ENCODE measurements at regions not wholly inside any gene's neighbourhood (a gene's known extent, or its start where the extent isn't known, plus 50 kb on each side); places are given as distances from the start of the nearest gene placed in this dataset.

DNA sequence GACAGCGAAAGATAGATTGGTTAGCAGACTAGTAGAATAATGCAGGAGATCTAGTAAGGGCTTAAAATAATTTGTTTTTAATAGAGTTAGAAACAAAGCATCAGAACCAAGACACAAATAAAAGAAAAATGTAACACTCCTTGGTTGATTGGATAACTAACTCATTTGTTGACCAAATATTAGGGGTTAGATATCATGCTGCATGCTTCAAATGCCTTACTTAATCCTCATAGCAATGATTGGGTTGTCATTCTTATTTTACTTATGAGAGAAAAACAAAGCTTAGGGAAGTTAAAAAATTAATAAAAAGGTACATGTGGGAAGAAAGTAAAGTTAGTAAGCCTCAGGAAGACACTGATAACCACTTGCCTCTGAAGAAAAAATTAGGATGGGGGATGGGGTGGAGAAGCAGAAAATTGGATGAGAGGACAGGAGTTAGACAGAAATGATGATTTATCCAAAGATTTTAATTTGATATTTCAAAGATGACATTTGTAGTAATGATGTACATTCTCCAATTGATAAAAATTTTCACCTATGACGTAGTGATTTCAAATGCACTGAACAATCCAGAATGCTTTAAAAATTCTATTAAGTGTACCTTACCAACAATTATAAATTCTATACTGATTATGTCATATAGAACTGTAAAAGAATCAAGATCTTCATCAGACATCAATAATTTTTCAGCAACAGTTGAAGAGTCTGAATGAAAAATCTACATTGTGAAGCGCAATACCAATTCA lies 374.7 kb downstream of the COL11A1 start:
- ATAC-seq (ENCODE audit: low FRiP score in 2 of 2): no peak
- DNase-seq: no peak
- Histone ChIP-seq H3K9me3 (no peaks in the 10 kb centered on the region), H3K36me3 (no peaks in the 10 kb centered on the region), H3K4me1 (no peaks in the 10 kb centered on the region), H3K4me3 (no peak overlapping the region), H3K27ac (no peak overlapping the region), H3K27me3 (no peaks in the 10 kb centered on the region)
- 81 to 89% methylated on average over 3 of the region's 3 CpGs for WGBS, 2 donors
- TF ChIP-seq EP300 (IDR thresholded peaks at IDR 0.05): no peak
- TF ChIP-seq, protein P1, sequence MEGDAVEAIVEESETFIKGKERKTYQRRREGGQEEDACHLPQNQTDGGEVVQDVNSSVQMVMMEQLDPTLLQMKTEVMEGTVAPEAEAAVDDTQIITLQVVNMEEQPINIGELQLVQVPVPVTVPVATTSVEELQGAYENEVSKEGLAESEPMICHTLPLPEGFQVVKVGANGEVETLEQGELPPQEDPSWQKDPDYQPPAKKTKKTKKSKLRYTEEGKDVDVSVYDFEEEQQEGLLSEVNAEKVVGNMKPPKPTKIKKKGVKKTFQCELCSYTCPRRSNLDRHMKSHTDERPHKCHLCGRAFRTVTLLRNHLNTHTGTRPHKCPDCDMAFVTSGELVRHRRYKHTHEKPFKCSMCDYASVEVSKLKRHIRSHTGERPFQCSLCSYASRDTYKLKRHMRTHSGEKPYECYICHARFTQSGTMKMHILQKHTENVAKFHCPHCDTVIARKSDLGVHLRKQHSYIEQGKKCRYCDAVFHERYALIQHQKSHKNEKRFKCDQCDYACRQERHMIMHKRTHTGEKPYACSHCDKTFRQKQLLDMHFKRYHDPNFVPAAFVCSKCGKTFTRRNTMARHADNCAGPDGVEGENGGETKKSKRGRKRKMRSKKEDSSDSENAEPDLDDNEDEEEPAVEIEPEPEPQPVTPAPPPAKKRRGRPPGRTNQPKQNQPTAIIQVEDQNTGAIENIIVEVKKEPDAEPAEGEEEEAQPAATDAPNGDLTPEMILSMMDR (IDR thresholded peaks at IDR 0.05): no peak

GRCh38 chr1:102732927-102733326 lies 375.4 kb downstream of the COL11A1 start:
- H3K4me1 ChIP-seq: no peaks in the 10 kb centered on the region
- DNase-seq (no peak), ATAC-seq (ENCODE audit: low FRiP score in 2 of 2) (no peak)
- no peaks in the 10 kb centered on the region for H3K27me3 ChIP-seq
- H3K36me3 ChIP-seq: no peaks in the 10 kb centered on the region
- H3K27ac ChIP-seq: no peak overlapping the region
- 84 to 87% methylated on average over 1 of the region's 1 CpG for WGBS, 2 donors
- H3K4me3 ChIP-seq: no peak overlapping the region
- H3K9me3 ChIP-seq: no peaks in the 10 kb centered on the region
- TF ChIP-seq, protein P1 (IDR thresholded peaks at IDR 0.05): no peak
- TF ChIP-seq POLR2AphosphoS5 (IDR thresholded peaks at IDR 0.05): no peak
- no peak for TF ChIP-seq EP300 (IDR thresholded peaks at IDR 0.05)
- TF ChIP-seq POLR2A (IDR thresholded peaks at IDR 0.05): no peak

GRCh38 chr1:102726417-102726816 lies 381.9 kb downstream of the COL11A1 start:
- ATAC-seq (ENCODE audit: low FRiP score in 2 of 2): no peak
- no peak for DNase-seq
- Histone ChIP-seq H3K9me3 (no peaks in the 10 kb centered on the region), H3K27ac (no peak overlapping the region), H3K27me3 (no peaks in the 10 kb centered on the region), H3K4me1 (no peaks in the 10 kb centered on the region), H3K4me3 (no peak overlapping the region), H3K36me3 (no peaks in the 10 kb centered on the region)
- no peak for TF ChIP-seq POLR2AphosphoS5 (IDR thresholded peaks at IDR 0.05)
- TF ChIP-seq, protein P1 (IDR thresholded peaks at IDR 0.05): no peak
- no peak for TF ChIP-seq EP300 (IDR thresholded peaks at IDR 0.05)
- whole genome bisulfite sequencing, 2 donors: 73 to 83% methylated on average over 1 of the region's 1 CpG

DNA sequence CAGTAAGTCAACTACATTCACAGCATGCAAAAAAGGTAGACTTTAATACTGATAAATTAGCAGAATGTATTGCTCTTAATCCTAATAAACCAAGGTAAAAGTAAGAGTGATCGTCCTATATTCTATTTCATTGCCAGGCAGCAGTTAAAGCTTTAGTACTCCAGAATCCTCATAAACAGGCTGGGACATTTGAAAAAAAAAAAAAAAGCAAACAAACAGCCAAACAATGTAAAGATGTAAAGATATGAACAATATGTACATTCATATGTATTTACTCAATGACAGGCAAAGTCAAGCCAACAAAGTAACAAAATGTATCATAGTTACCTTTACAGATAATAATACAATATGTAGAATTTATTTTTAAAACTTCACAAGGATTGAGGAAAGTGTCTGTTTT lies 383.6 kb downstream of the COL11A1 start:
- 87 to 93% methylated on average over 1 of the region's 1 CpG for WGBS, 2 donors
- no peak overlapping the region for H3K27ac ChIP-seq
- no peaks in the 10 kb centered on the region for H3K4me1 ChIP-seq
- no peaks in the 10 kb centered on the region for H3K9me3 ChIP-seq
- TF ChIP-seq POLR2AphosphoS5 (IDR thresholded peaks at IDR 0.05) (no peak), POLR2A (IDR thresholded peaks at IDR 0.05) (no peak), EP300 (IDR thresholded peaks at IDR 0.05) (no peak)
- TF ChIP-seq, protein P1 (IDR thresholded peaks at IDR 0.05): no peak
- H3K36me3 ChIP-seq: no peaks in the 10 kb centered on the region
- no peaks in the 10 kb centered on the region for H3K27me3 ChIP-seq
- H3K4me3 ChIP-seq: no peak overlapping the region
- no peak for ATAC-seq (ENCODE audit: low FRiP score in 2 of 2)
- no peak for DNase-seq

DNA sequence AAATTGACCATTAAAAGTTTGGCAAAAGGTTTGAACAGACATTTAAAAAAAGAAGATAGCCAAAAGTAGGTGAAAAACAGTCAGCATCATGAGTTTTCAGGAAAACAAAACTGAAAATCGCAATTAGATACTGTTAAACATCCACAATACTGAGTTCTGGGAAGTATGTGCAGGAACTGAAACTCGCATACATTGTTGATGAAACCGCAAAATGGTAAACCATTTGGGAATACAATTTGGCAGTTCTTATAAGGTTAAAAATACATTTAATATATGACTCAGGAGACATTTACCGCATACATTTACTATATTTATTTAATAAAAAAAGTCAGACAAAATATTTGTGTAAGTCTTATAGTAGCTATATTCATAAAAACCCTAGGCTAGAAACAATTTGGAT lies 393.2 kb downstream of the COL11A1 start:
- TF ChIP-seq, protein P1 (IDR thresholded peaks at IDR 0.05): no peak
- TF ChIP-seq POLR2A (IDR thresholded peaks at IDR 0.05): no peak
- TF ChIP-seq POLR2AphosphoS5 (IDR thresholded peaks at IDR 0.05): no peak
- no peak for TF ChIP-seq EP300 (IDR thresholded peaks at IDR 0.05)
- ATAC-seq (ENCODE audit: low FRiP score in 2 of 2): no peak
- H3K27me3 ChIP-seq: no peaks in the 10 kb centered on the region
- no peak overlapping the region for H3K4me3 ChIP-seq
- WGBS, 2 donors: 84 to 90% methylated on average over 4 of the region's 4 CpGs
- H3K4me1 ChIP-seq: no peaks in the 10 kb centered on the region
- H3K9me3 ChIP-seq: no peaks in the 10 kb centered on the region
- H3K36me3 ChIP-seq: no peaks in the 10 kb centered on the region
- no peak overlapping the region for H3K27ac ChIP-seq
- no peak for DNase-seq
